GM10248 (cell line): ENCODE measurements at regions not wholly inside any gene's neighbourhood (a gene's known extent, or its start where the extent isn't known, plus 50 kb on each side); places are given as distances from the start of the nearest gene placed in this dataset.

Source experiments
- CTCF ChIA-PET: fragments of 300-600 bp; sonication (Branson Sonifier 250); formaldehyde crosslinking; extraction: SDS; loops from one replicate; lab custom pipeline; 2021; ENCODE audit warnings: antibody characterized with exemption; lab: Yijun Ruan, JAX
- POLR2A ChIA-PET: fragments of 350-650 bp; sonication (Branson Sonifier 250); formaldehyde crosslinking; extraction: SDS; loops from one replicate; lab custom pipeline; 2020; ENCODE audit warnings: antibody characterized with exemption; lab: Yijun Ruan, JAX
- DNase-seq: peaks from one replicate; pipeline ENCODE4 v3.0.0; 2012; ENCODE audit errors: extremely low spot score
- CTCF ChIP-seq: IDR thresholded peaks from 2 replicates; pipeline ENCODE4 v1.5.1; 2012; ENCODE audit warnings: mild to moderate bottlenecking, low read depth; ENCODE audit errors: extremely low read depth, missing control alignments, control extremely low read depth

GRCh38 chr2:222080141-222080540, 218.7 kb downstream of the PAX3 start:
- POLR2A ChIA-PET = no interaction called here
- no peak for DNase-seq
- CTCF ChIA-PET = interaction anchor here (1.0 to 1.2 kb wide), 2 partner anchors 11 to 532 kb away, joined by 3 read pairs; no protein-coding TSS in a partner anchor
- TF ChIP-seq CTCF = no peak

- no peak for DNase-seq
Observed at GRCh38 chr2:222076973-222077690, 221.7 kb downstream of the PAX3 start.

GRCh38 chr2:222074674-222075073, 224.1 kb downstream of the PAX3 start:
- CTCF ChIA-PET = interaction anchor here (1.3 kb wide), 2 partner anchors 17 to 50 kb away, joined by 3 read pairs; no protein-coding TSS in a partner anchor
- no peak for DNase-seq
- no peak for TF ChIP-seq CTCF
- POLR2A ChIA-PET = no interaction called here

More at GRCh38 chr2:222076973-222077690, 221.7 kb downstream of the PAX3 start:
- ChIA-PET POLR2A (no interaction called here), CTCF (no interaction called here)
- no peak for TF ChIP-seq CTCF

GRCh38 chr2:222071911-222072310, 226.9 kb downstream of the PAX3 start:
- ChIA-PET CTCF (interaction anchor here (1.1 to 1.3 kb wide), 3 partner anchors 10 to 16 kb away, joined by 3 to 4 read pairs (median 3); no protein-coding TSS in a partner anchor), POLR2A (no interaction called here)
- TF ChIP-seq CTCF = no peak
- no peak for DNase-seq

- no peak for DNase-seq
- ChIA-PET CTCF (no interaction called here), POLR2A (no interaction called here)
- TF ChIP-seq CTCF = no peak
Observed at GRCh38 chr2:222064286-222064685, 234.5 kb downstream of the PAX3 start.

GRCh38 chr2:222058819-222059445, 239.9 kb downstream of the PAX3 start:
- no peak for TF ChIP-seq CTCF
- POLR2A ChIA-PET = no interaction called here
- no peak for DNase-seq
- CTCF ChIA-PET = interaction anchor here (0.9 to 4.7 kb wide), 7 partner anchors 9 to 844 kb away, joined by 3 to 21 read pairs (median 4); no protein-coding TSS in a partner anchor
